GM10248 (cell line): ENCODE measurements at regions not wholly inside any gene's neighbourhood (a gene's known extent, or its start where the extent isn't known, plus 50 kb on each side); places are given as distances from the start of the nearest gene placed in this dataset.
"Not testable (repeated sequence)": the region's sequence is repeated elsewhere in the genome, so short reads cannot be mapped to it uniquely, and the experiment has no call there.

Experiments
- CTCF ChIA-PET: fragments of 300-600 bp; sonication (Branson Sonifier 250); formaldehyde crosslinking; extraction: SDS; loops from one replicate; lab custom pipeline; 2021; ENCODE audit warnings: antibody characterized with exemption; lab: Yijun Ruan, JAX
- POLR2A ChIA-PET: fragments of 350-650 bp; sonication (Branson Sonifier 250); formaldehyde crosslinking; extraction: SDS; loops from one replicate; lab custom pipeline; 2020; ENCODE audit warnings: antibody characterized with exemption; lab: Yijun Ruan, JAX
- DNase-seq: peaks from one replicate; pipeline ENCODE4 v3.0.0; 2012; ENCODE audit errors: extremely low spot score
- CTCF ChIP-seq: IDR thresholded peaks from 2 replicates; pipeline ENCODE4 v1.5.1; 2012; ENCODE audit warnings: mild to moderate bottlenecking, low read depth; ENCODE audit errors: extremely low read depth, missing control alignments, control extremely low read depth

- POLR2A ChIA-PET: no interaction called here
- TF ChIP-seq CTCF: no peak
- CTCF ChIA-PET: no interaction called here
- no peak for DNase-seq
Observed at GRCh38 chr7:119623427-119623826, 649.5 kb upstream of the KCND2 start.

GRCh38 chr7:119630406-119630969 lies 642.5 kb upstream of the KCND2 start:
- no peak for TF ChIP-seq CTCF
- DNase-seq: no peak
- POLR2A ChIA-PET: no interaction called here
- CTCF ChIA-PET: no interaction called here

- POLR2A ChIA-PET, CTCF ChIA-PET, DNase-seq: not testable (repeated sequence)
Observed at GRCh38 chr7:119633812-119634211, 639.2 kb upstream of the KCND2 start.

GRCh38 chr7:119640326-119640725 lies 632.6 kb upstream of the KCND2 start:
- POLR2A ChIA-PET: no interaction called here
- TF ChIP-seq CTCF: no peak
- DNase-seq: no peak
- CTCF ChIA-PET: interaction anchor here (0.9 to 1.4 kb wide), 3 partner anchors 18 to 94 kb away, joined by 3 to 4 read pairs (median 3); no protein-coding TSS in a partner anchor

GRCh38 chr7:119640861-119641260 lies 632.1 kb upstream of the KCND2 start:
- DNase-seq: no peak
- ChIA-PET CTCF (interaction anchor here (0.9 to 1.4 kb wide), 3 partner anchors 18 to 94 kb away, joined by 3 to 4 read pairs (median 3); no protein-coding TSS in a partner anchor), POLR2A (no interaction called here)
- TF ChIP-seq CTCF: no peak

- CTCF ChIA-PET: interaction anchor here (1.0 kb wide), 1 partner anchor 8 kb away, joined by 4 read pairs; no protein-coding TSS in a partner anchor
- no peak for DNase-seq
- POLR2A ChIA-PET: no interaction called here
- TF ChIP-seq CTCF: no peak
Observed at GRCh38 chr7:119643558-119643957, 629.4 kb upstream of the KCND2 start.

GRCh38 chr7:119647286-119647685 lies 625.7 kb upstream of the KCND2 start:
- no peak for DNase-seq
- ChIA-PET CTCF (interaction anchor here (1.2 kb wide), 1 partner anchor 9 kb away, joined by 3 read pairs; no protein-coding TSS in a partner anchor), POLR2A (no interaction called here)
- no peak for TF ChIP-seq CTCF

- DNase-seq, CTCF ChIA-PET, POLR2A ChIA-PET: not testable (repeated sequence)
Observed at GRCh38 chr7:119648752-119649151, 624.2 kb upstream of the KCND2 start.
